Activated CD8-positive, alpha-beta memory T cell treated with anti-CD3 and anti-CD28 coated beads for 36 hours (primary cell): ENCODE measurements at regions not wholly inside any gene's neighbourhood (a gene's known extent, or its start where the extent isn't known, plus 50 kb on each side); places are given as distances from the start of the nearest gene placed in this dataset.

Experiments
- CTCF ChIA-PET: fragments of 350-600 bp; sonication (Branson Sonifier 250); formaldehyde crosslinking; loops from one replicate; lab custom pipeline; 2021; ENCODE audit warnings: antibody characterized with exemption; lab: Charles Lee
- POLR2A ChIA-PET: fragments of 350-600 bp; sonication (Branson Sonifier 250); formaldehyde crosslinking; loops from one replicate; lab custom pipeline; 2021; ENCODE audit warnings: antibody characterized with exemption; lab: Charles Lee

GRCh38 chr5:93039888-93040287, 541.1 kb downstream of the NR2F1-AS1 start:
- ChIA-PET CTCF (no interaction called here), POLR2A (no interaction called here)

- POLR2A ChIA-PET = no interaction called here
- CTCF ChIA-PET = no interaction called here
Measured at GRCh38 chr5:93034621-93035590, 546.1 kb downstream of the NR2F1-AS1 start.

GRCh38 chr5:93022796-93023447, 558.1 kb downstream of the NR2F1-AS1 start:
- ChIA-PET POLR2A (no interaction called here), CTCF (no interaction called here)

- POLR2A ChIA-PET = no interaction called here
Measured at GRCh38 chr5:93022211-93022610, 558.8 kb downstream of the NR2F1-AS1 start.

GRCh38 chr5:93019896-93020295, 561.1 kb downstream of the NR2F1-AS1 start:
- CTCF ChIA-PET = no interaction called here
- POLR2A ChIA-PET = no interaction called here

More at GRCh38 chr5:93022211-93022610, 558.8 kb downstream of the NR2F1-AS1 start:
- CTCF ChIA-PET = no interaction called here

- POLR2A ChIA-PET = no interaction called here
- CTCF ChIA-PET = no interaction called here
Measured at GRCh38 chr5:93018461-93018860, 562.6 kb downstream of the NR2F1-AS1 start.

GRCh38 chr5:93017849-93018248, 563.2 kb downstream of the NR2F1-AS1 start:
- ChIA-PET POLR2A (no interaction called here), CTCF (no interaction called here)

- ChIA-PET POLR2A (no interaction called here), CTCF (no interaction called here)
Measured at GRCh38 chr5:93017376-93017775, 563.6 kb downstream of the NR2F1-AS1 start.

GRCh38 chr5:93010616-93011015, 570.4 kb downstream of the NR2F1-AS1 start:
- CTCF ChIA-PET = no interaction called here
- POLR2A ChIA-PET = no interaction called here

- ChIA-PET POLR2A (no interaction called here), CTCF (no interaction called here)
Measured at GRCh38 chr5:93010037-93010436, 571.0 kb downstream of the NR2F1-AS1 start.

- POLR2A ChIA-PET = no interaction called here
Measured at GRCh38 chr5:93008502-93009207, 572.4 kb downstream of the NR2F1-AS1 start.

GRCh38 chr5:93006915-93007314, 574.1 kb downstream of the NR2F1-AS1 start:
- CTCF ChIA-PET = no interaction called here
- POLR2A ChIA-PET = no interaction called here

More at GRCh38 chr5:93008502-93009207, 572.4 kb downstream of the NR2F1-AS1 start:
- CTCF ChIA-PET = no interaction called here

- CTCF ChIA-PET = no interaction called here
- POLR2A ChIA-PET = no interaction called here
Measured at GRCh38 chr5:92998456-92998855, 582.6 kb downstream of the NR2F1-AS1 start.

GRCh38 chr5:92994392-92994791, 586.6 kb downstream of the NR2F1-AS1 start:
- ChIA-PET POLR2A (no interaction called here), CTCF (no interaction called here)

- ChIA-PET CTCF (no interaction called here), POLR2A (no interaction called here)
Measured at GRCh38 chr5:92992073-92992472, 588.9 kb downstream of the NR2F1-AS1 start.

- ChIA-PET CTCF (no interaction called here), POLR2A (no interaction called here)
Measured at GRCh38 chr5:92991581-92992067, 589.4 kb downstream of the NR2F1-AS1 start.

GRCh38 chr5:92990771-92991170, 590.2 kb downstream of the NR2F1-AS1 start:
- ChIA-PET CTCF (no interaction called here), POLR2A (no interaction called here)

- POLR2A ChIA-PET = no interaction called here
- CTCF ChIA-PET = no interaction called here
Measured at GRCh38 chr5:92981001-92981400, 600.0 kb downstream of the NR2F1-AS1 start.

GRCh38 chr5:92980491-92980890, 600.5 kb downstream of the NR2F1-AS1 start:
- POLR2A ChIA-PET = no interaction called here
- CTCF ChIA-PET = no interaction called here

- POLR2A ChIA-PET = no interaction called here
Measured at GRCh38 chr5:92979716-92980115, 601.3 kb downstream of the NR2F1-AS1 start.

More at GRCh38 chr5:92979716-92980115, 601.3 kb downstream of the NR2F1-AS1 start:
- CTCF ChIA-PET = no interaction called here
